ENCODE measurements at regions not wholly inside any gene's neighbourhood (a gene's known extent, or its start where the extent isn't known, plus 50 kb on each side); places are given as distances from the start of the nearest gene placed in this dataset.
A peak's percentile ranks its signal among the peaks of the same experiment; 100 is the strongest.

DNA sequence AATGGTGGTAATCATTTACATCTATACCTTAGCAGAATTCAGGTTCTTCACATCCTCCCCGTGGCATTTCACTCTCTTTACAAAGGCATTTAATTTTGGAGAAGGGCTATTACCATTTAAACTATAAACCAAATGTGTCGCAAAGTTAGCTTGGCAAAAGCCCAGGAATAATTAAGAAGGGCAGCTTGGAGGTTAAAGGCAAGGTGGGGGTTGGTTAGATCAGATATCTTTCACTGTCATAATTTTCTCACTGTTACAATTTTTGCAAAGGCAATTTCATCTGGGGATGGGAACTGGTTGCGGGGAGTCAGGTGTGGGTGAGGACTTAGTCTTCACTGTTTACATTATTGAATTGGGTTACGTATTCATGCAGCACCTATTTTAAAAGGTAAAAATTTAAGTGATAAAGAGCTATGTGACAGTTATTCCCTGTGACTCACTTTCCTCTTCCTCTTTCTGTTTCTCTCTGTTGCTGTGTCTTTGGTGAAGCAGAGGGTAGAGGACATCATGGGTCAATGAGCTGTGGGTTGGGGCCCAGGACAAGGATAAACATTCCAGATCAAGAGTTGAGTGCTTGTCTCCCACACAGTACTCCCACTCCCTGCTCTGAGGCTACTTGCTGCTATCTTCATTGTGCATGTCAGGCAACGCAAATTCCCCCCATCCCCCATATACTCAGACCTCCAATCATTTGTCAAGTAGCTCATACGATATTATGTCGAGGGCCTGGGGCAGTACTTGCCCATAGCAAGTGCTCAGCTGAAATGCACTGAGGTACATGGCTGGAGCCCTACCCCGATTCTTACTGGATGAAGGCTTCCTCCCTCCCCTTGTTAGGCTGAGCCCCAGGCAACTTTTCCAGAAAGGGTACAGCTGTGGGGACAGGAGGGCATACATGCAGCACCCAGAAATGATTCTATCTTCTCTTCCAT is 223.1 kb upstream of the MYLIP start:
- Histone ChIP-seq H3K4me1 (ENCODE audit: control insufficient read depth, insufficient read depth, low read length) (peaks cover 23% of the 10 kb centered on the region), H3K36me3 (ENCODE audit: control insufficient read depth, insufficient read depth, low read length) (no peaks in the 10 kb centered on the region), H3K27ac (ENCODE audit: low read length) (no peak overlapping the region), H3K27me3 (ENCODE audit: control insufficient read depth, insufficient read depth, low read length) (no peaks in the 10 kb centered on the region), H3K4me3 (ENCODE audit: low read length) (no peak overlapping the region), H3K9me3 (ENCODE audit: control insufficient read depth, insufficient read depth, low read length) (no peaks in the 10 kb centered on the region)
- DNase-seq (no peak), ATAC-seq (peak in 1 of 3 donors; percentile 31)
- Mint-ChIP-seq H3K36me3 (no peaks in the 10 kb centered on the region), H3K4me1 (peaks cover 6 to 23% of the 10 kb centered on the region in 2 donors), H3K4me3 (no peak overlapping the region), H3K27ac (no peak overlapping the region), H3K27me3 (ENCODE audit: low read depth in 2 of 2) (no peaks in the 10 kb centered on the region), H3K9me3 (no peaks in the 10 kb centered on the region)
- TF ChIP-seq CTCF (IDR thresholded peaks at IDR 0.05) = no peak
- WGBS (ENCODE audit: insufficient coverage) = 79% methylated on average over 7 of the region's 8 CpGs
- intact Hi-C loops (cut with micrococcal nuclease) = no loop called here

- TF ChIP-seq CTCF (IDR thresholded peaks at IDR 0.05) = no peak
- H3K36me3 ChIP-seq (ENCODE audit: control insufficient read depth, insufficient read depth, low read length) = no peaks in the 10 kb centered on the region
- no peak overlapping the region for H3K27ac ChIP-seq (ENCODE audit: low read length)
- Mint-ChIP-seq H3K36me3 (no peaks in the 10 kb centered on the region), H3K27ac (no peak overlapping the region), H3K4me3 (no peak overlapping the region), H3K4me1 (peaks cover 6 to 23% of the 10 kb centered on the region in 2 donors), H3K9me3 (no peaks in the 10 kb centered on the region), H3K27me3 (ENCODE audit: low read depth in 2 of 2) (no peaks in the 10 kb centered on the region)
- 84% methylated on average over 5 of the region's 6 CpGs for WGBS (ENCODE audit: insufficient coverage)
- DNase-seq = no peak
- H3K4me3 ChIP-seq (ENCODE audit: low read length) = no peak overlapping the region
- H3K9me3 ChIP-seq (ENCODE audit: control insufficient read depth, insufficient read depth, low read length) = no peaks in the 10 kb centered on the region
- intact Hi-C loops (cut with micrococcal nuclease) = no loop called here
- H3K4me1 ChIP-seq (ENCODE audit: control insufficient read depth, insufficient read depth, low read length) = peaks cover 27% of the 10 kb centered on the region
- no peak for ATAC-seq
- H3K27me3 ChIP-seq (ENCODE audit: control insufficient read depth, insufficient read depth, low read length) = no peaks in the 10 kb centered on the region
These were observed 224.1 kb upstream of the MYLIP start for GRCh38 chr6:15904651-15905376.

DNA sequence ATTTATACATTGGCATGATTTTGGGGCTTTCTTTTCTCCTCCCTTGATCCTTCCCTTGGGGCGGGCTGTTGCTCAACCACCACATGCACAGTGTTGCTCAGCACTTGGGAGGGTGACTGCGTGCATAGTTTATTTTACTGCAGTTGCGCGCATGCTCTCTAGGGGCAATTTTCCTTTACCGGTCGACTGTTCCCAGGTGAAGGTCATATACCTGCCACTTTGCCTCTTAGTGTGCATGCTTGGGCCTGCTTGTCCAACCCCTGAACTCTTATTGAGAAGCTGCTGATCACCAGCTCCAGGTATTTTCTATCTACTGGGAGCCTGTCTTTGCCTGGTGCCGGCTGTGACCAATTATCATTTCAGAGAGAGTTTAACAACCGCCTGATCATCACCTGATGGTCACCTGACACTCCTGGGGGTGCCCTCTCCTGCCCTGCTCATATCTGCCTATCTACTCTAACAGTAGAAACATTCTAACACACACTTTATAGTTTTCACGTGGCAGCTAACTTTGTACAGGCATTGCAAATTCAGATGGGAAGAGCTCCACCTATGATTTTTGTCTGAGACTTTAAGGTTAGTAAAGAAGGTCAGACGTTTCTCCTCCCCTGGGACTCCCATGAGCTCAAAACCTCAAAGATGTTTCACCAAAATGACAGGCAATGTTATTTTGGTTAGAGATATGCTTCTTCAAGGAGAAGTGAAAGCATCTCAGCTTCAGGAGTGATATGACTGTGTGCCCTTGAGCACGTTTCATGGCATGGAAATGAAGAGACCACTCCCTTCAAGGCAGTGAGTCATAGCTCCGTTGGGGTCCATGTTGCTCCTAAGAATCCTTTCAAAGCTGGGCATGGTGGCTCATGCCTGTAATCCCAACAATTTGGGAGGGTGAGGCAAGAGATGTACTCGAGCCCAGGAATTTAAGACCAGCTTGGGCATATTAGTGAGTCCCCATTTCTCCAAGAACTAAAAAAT is 227.5 kb upstream of the MYLIP start:
- Mint-ChIP-seq H3K36me3 (no peaks in the 10 kb centered on the region), H3K4me3 (no peak overlapping the region), H3K9me3 (no peaks in the 10 kb centered on the region), H3K4me1 (peaks cover 27 to 35% of the 10 kb centered on the region in 2 donors), H3K27me3 (ENCODE audit: low read depth in 2 of 2) (no peaks in the 10 kb centered on the region), H3K27ac (peak overlapping the region in 1 of 2 donors; percentile 56)
- H3K36me3 ChIP-seq (ENCODE audit: control insufficient read depth, insufficient read depth, low read length) = no peaks in the 10 kb centered on the region
- 60% methylated on average over 11 of the region's 13 CpGs for WGBS (ENCODE audit: insufficient coverage)
- no peak overlapping the region for H3K4me3 ChIP-seq (ENCODE audit: low read length)
- peak overlapping the region; percentile 50 for H3K27ac ChIP-seq (ENCODE audit: low read length)
- H3K27me3 ChIP-seq (ENCODE audit: control insufficient read depth, insufficient read depth, low read length) = no peaks in the 10 kb centered on the region
- ATAC-seq = peak in 2 of 3 donors; percentile 21 to 22
- intact Hi-C loops (cut with micrococcal nuclease) = no loop called here
- no peak for TF ChIP-seq CTCF (IDR thresholded peaks at IDR 0.05)
- DNase-seq = peak in 1 of 2 donors; percentile 13
- peaks cover 32% of the 10 kb centered on the region for H3K4me1 ChIP-seq (ENCODE audit: control insufficient read depth, insufficient read depth, low read length)
- H3K9me3 ChIP-seq (ENCODE audit: control insufficient read depth, insufficient read depth, low read length) = no peaks in the 10 kb centered on the region
